Coronary artery (tissue), 2 donors: ENCODE measurements at regions not wholly inside any gene's neighbourhood (a gene's known extent, or its start where the extent isn't known, plus 50 kb on each side); places are given as distances from the start of the nearest gene placed in this dataset.

ENCODE experiments used
- DNase-seq: peaks from one replicate; pipeline ENCODE4 v3.0.0-alpha.2; 2017; ENCODE audit warnings: low spot score
- H3K27ac ChIP-seq, 2 donors: fragments of 200-600 bp; sonication (generic); one replicate each; pipeline ENCODE4 v1.5.1; 2016 to 2019
- H3K4me3 ChIP-seq: fragments of 200-600 bp; sonication (generic); 2 replicates; pipeline ENCODE4 v1.5.1; 2016; ENCODE audit warnings: mild to moderate bottlenecking, moderate library complexity
- CTCF ChIP-seq: fragments of 200-600 bp; sonication (generic); IDR thresholded peaks from one replicate; pipeline ENCODE4 v1.5.1; 2019; ENCODE audit warnings: antibody characterized with exemption

- no peak for DNase-seq
Measured at GRCh38 chr7:86953219-86953618, 106.2 kb downstream of the ELAPOR2 start.

GRCh38 chr7:86951895-86952294 is 107.6 kb downstream of the ELAPOR2 start:
- no peak for TF ChIP-seq CTCF
- Histone ChIP-seq H3K4me3 (no peak overlapping the region), H3K27ac (no peak overlapping the region)
- DNase-seq: no peak

More at GRCh38 chr7:86953219-86953618, 106.2 kb downstream of the ELAPOR2 start:
- TF ChIP-seq CTCF: no peak
- Histone ChIP-seq H3K4me3 (no peak overlapping the region), H3K27ac (no peak overlapping the region)

GRCh38 chr7:86950944-86951343 is 108.5 kb downstream of the ELAPOR2 start:
- no peak overlapping the region for H3K4me3 ChIP-seq
- TF ChIP-seq CTCF: no peak
- no peak for DNase-seq
- H3K27ac ChIP-seq: no peak overlapping the region

- TF ChIP-seq CTCF: no peak
- no peak overlapping the region for H3K4me3 ChIP-seq
- H3K27ac ChIP-seq: no peak overlapping the region
- DNase-seq: no peak
Measured at GRCh38 chr7:86950360-86950759, 109.1 kb downstream of the ELAPOR2 start.

- no peak overlapping the region for H3K27ac ChIP-seq
- no peak overlapping the region for H3K4me3 ChIP-seq
- TF ChIP-seq CTCF: no peak
- DNase-seq: no peak
Measured at GRCh38 chr7:86949779-86950260, 109.6 kb downstream of the ELAPOR2 start.

GRCh38 chr7:86949052-86949778 is 110.2 kb downstream of the ELAPOR2 start:
- no peak for TF ChIP-seq CTCF
- no peak overlapping the region for H3K27ac ChIP-seq
- no peak for DNase-seq
- no peak overlapping the region for H3K4me3 ChIP-seq

GRCh38 chr7:86947929-86948328 is 111.5 kb downstream of the ELAPOR2 start:
- no peak for DNase-seq
- Histone ChIP-seq H3K4me3 (no peak overlapping the region), H3K27ac (no peak overlapping the region)
- TF ChIP-seq CTCF: no peak
